ENCODE measurements at regions not wholly inside any gene's neighbourhood (a gene's known extent, or its start where the extent isn't known, plus 50 kb on each side); places are given as distances from the start of the nearest gene placed in this dataset.

GRCh38 chr1:213370523-213370922 is 319.5 kb downstream of the RPS6KC1 start:
- no peak for TF ChIP-seq CTCF (IDR thresholded peaks at IDR 0.05)
- no peaks in the 10 kb centered on the region for H3K36me3 ChIP-seq (ENCODE audit: control insufficient read depth, insufficient read depth, low read length)
- H3K27me3 ChIP-seq (ENCODE audit: control insufficient read depth, insufficient read depth, low read length): no peaks in the 10 kb centered on the region
- H2AFZ ChIP-seq: no peak overlapping the region
- no peaks in the 10 kb centered on the region for H3K4me1 ChIP-seq
- no peak overlapping the region for H3K27ac ChIP-seq
- no peak overlapping the region for H3K9ac ChIP-seq
- H3K4me2 ChIP-seq (ENCODE audit: low read length): no peak overlapping the region
- H3K79me2 ChIP-seq: no peaks in the 10 kb centered on the region
- H3K4me3 ChIP-seq (ENCODE audit: low read depth, low read length): no peak overlapping the region
- H3K9me3 ChIP-seq (ENCODE audit: control insufficient read depth, low read length): no peaks in the 10 kb centered on the region

GRCh38 chr1:213371525-213371846 is 320.4 kb downstream of the RPS6KC1 start:
- Histone ChIP-seq H3K36me3 (ENCODE audit: control insufficient read depth, insufficient read depth, low read length) (no peaks in the 10 kb centered on the region), H3K4me1 (no peaks in the 10 kb centered on the region), H3K27ac (no peak overlapping the region), H3K4me3 (ENCODE audit: low read depth, low read length) (no peak overlapping the region), H3K79me2 (no peaks in the 10 kb centered on the region), H3K4me2 (ENCODE audit: low read length) (no peak overlapping the region), H3K9me3 (ENCODE audit: control insufficient read depth, low read length) (no peaks in the 10 kb centered on the region), H2AFZ (no peak overlapping the region), H3K27me3 (ENCODE audit: control insufficient read depth, insufficient read depth, low read length) (no peaks in the 10 kb centered on the region), H3K9ac (no peak overlapping the region)
- no peak for TF ChIP-seq CTCF (IDR thresholded peaks at IDR 0.05)

- no peaks in the 10 kb centered on the region for H3K27me3 ChIP-seq (ENCODE audit: control insufficient read depth, insufficient read depth, low read length)
- H2AFZ ChIP-seq: no peak overlapping the region
- no peak overlapping the region for H3K9ac ChIP-seq
- H3K27ac ChIP-seq: no peak overlapping the region
- H3K79me2 ChIP-seq: no peaks in the 10 kb centered on the region
- H3K4me1 ChIP-seq: no peaks in the 10 kb centered on the region
- no peaks in the 10 kb centered on the region for H3K9me3 ChIP-seq (ENCODE audit: control insufficient read depth, low read length)
- TF ChIP-seq CTCF (IDR thresholded peaks at IDR 0.05): no peak
- no peak overlapping the region for H3K4me3 ChIP-seq (ENCODE audit: low read depth, low read length)
- no peaks in the 10 kb centered on the region for H3K36me3 ChIP-seq (ENCODE audit: control insufficient read depth, insufficient read depth, low read length)
- no peak overlapping the region for H3K4me2 ChIP-seq (ENCODE audit: low read length)
Observed at GRCh38 chr1:213371847-213372619, 321.0 kb downstream of the RPS6KC1 start.

- Histone ChIP-seq H3K9me3 (ENCODE audit: control insufficient read depth, low read length) (no peaks in the 10 kb centered on the region), H3K4me1 (no peaks in the 10 kb centered on the region), H3K27me3 (ENCODE audit: control insufficient read depth, insufficient read depth, low read length) (no peaks in the 10 kb centered on the region), H3K36me3 (ENCODE audit: control insufficient read depth, insufficient read depth, low read length) (no peaks in the 10 kb centered on the region), H3K79me2 (no peaks in the 10 kb centered on the region), H3K27ac (no peak overlapping the region), H3K9ac (no peak overlapping the region), H3K4me2 (ENCODE audit: low read length) (no peak overlapping the region), H3K4me3 (ENCODE audit: low read depth, low read length) (no peak overlapping the region), H2AFZ (no peak overlapping the region)
- TF ChIP-seq CTCF (IDR thresholded peaks at IDR 0.05): peak; percentile 56
Observed at GRCh38 chr1:213374369-213374768, 323.3 kb downstream of the RPS6KC1 start.

GRCh38 chr1:213375002-213375401 is 324.0 kb downstream of the RPS6KC1 start:
- Histone ChIP-seq H3K9me3 (ENCODE audit: control insufficient read depth, low read length) (no peaks in the 10 kb centered on the region), H3K4me3 (ENCODE audit: low read depth, low read length) (no peak overlapping the region), H3K9ac (no peak overlapping the region), H3K36me3 (ENCODE audit: control insufficient read depth, insufficient read depth, low read length) (no peaks in the 10 kb centered on the region), H3K79me2 (no peaks in the 10 kb centered on the region), H3K4me1 (no peaks in the 10 kb centered on the region), H3K4me2 (ENCODE audit: low read length) (no peak overlapping the region), H2AFZ (no peak overlapping the region), H3K27ac (no peak overlapping the region), H3K27me3 (ENCODE audit: control insufficient read depth, insufficient read depth, low read length) (no peaks in the 10 kb centered on the region)
- no peak for TF ChIP-seq CTCF (IDR thresholded peaks at IDR 0.05)
